ENCODE measurements at regions not wholly inside any gene's neighbourhood (a gene's known extent, or its start where the extent isn't known, plus 50 kb on each side); places are given as distances from the start of the nearest gene placed in this dataset.

DNA sequence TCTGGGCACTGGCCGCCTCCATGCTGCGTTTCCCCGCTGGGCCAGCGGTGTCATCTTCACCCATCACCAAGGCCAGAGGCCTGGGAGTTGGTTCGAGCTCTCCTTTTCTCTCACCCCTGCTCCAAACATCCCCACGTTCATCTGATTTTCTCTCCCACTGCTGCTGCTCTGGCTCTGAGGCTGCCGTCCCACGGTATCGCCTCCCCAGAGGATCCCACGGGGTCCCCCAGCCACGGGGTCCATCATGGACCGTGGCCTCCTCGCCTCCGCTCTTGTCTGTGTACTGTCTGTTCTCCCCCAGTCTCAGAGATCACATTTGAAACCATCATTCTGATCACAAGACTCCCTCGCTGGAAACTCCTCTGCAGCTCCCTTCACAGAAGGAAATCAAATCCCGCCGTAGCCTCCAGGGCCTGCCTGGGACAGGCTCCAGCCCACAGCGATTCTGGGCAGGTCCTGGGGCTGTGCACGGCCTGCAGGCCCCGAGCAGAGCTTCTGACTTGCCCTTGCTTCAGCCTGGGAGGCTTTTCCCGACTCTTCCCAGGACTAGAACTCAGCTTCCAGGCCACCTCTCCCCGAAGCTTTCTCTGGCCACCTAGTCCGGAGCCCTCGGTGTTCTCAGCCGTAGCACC is 64.2 kb downstream of the SOX1 start:
- no peak for TF ChIP-seq CTCF (IDR thresholded peaks at IDR 0.05 in 2 of 3, conservative IDR thresholded peaks at IDR 0.05 in 1 of 3; ENCODE audit: borderline replicate concordance in 1 of 3, insufficient read depth in 1 of 3, low read depth in 2 of 3, low read length in 2 of 3)
- TF ChIP-seq REST (IDR thresholded peaks at IDR 0.05; ENCODE audit: low read depth) = no peak
- TF ChIP-seq RAD21 (IDR thresholded peaks at IDR 0.05; ENCODE audit: low read depth) = no peak
- no peak for TF ChIP-seq ZNF274 (IDR thresholded peaks at IDR 0.05; ENCODE audit: low read depth, low read length)
- TF ChIP-seq SIN3A (IDR thresholded peaks at IDR 0.05; ENCODE audit: low read depth) = no peak
- no peak for TF ChIP-seq POLR2A (IDR thresholded peaks at IDR 0.05; ENCODE audit: borderline replicate concordance, extremely low read depth, insufficient read depth, insufficient read length)
- no peak for TF ChIP-seq EZH2 (IDR thresholded peaks at IDR 0.05)
- TF ChIP-seq EZH2phosphoT487 (IDR thresholded peaks at IDR 0.05; ENCODE audit: borderline replicate concordance) = no peak
- TF ChIP-seq YY1 (IDR thresholded peaks at IDR 0.05; ENCODE audit: extremely low read depth, insufficient replicate concordance, low read depth, low read length) = no peak
- no peak for TF ChIP-seq CEBPB (IDR thresholded peaks at IDR 0.05; ENCODE audit: low read depth)
- TF ChIP-seq, protein P1, sequence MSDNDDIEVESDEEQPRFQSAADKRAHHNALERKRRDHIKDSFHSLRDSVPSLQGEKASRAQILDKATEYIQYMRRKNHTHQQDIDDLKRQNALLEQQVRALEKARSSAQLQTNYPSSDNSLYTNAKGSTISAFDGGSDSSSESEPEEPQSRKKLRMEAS (IDR thresholded peaks at IDR 0.05) = no peak
- no peak for TF ChIP-seq POLR2AphosphoS5 (IDR thresholded peaks at IDR 0.05; ENCODE audit: low read depth, low read length)
